Left ventricle myocardium inferior (tissue), 1 donor: ENCODE measurements at regions not wholly inside any gene's neighbourhood (a gene's known extent, or its start where the extent isn't known, plus 50 kb on each side); places are given as distances from the start of the nearest gene placed in this dataset.
"Not testable (repeated sequence)": the region's sequence is repeated elsewhere in the genome, so short reads cannot be mapped to it uniquely, and the experiment has no call there.

Source experiments
- DNase-seq: peaks from one replicate; pipeline ENCODE4 v3.0.0-alpha.2; 2020
- H3K27ac ChIP-seq: fragments of 200-600 bp; replicated peaks from 2 replicates; pipeline ENCODE4 v1.8.0; 2021
- H3K27me3 ChIP-seq: fragments of 200-600 bp; 2 replicates; pipeline ENCODE4 v1.8.0; 2021; ENCODE audit warnings: low read depth
- H3K36me3 ChIP-seq: fragments of 200-600 bp; 2 replicates; pipeline ENCODE4 v1.8.0; 2021
- H3K4me1 ChIP-seq: fragments of 200-600 bp; 2 replicates; pipeline ENCODE4 v1.8.0; 2021
- H3K4me3 ChIP-seq: fragments of 200-600 bp; 2 replicates; pipeline ENCODE4 v1.8.0; 2021; ENCODE audit warnings: mild to moderate bottlenecking, moderate library complexity
- H3K9me3 ChIP-seq: fragments of 200-600 bp; replicated peaks from 2 replicates; pipeline ENCODE4 v1.8.0; 2021
- intact Hi-C: fragments of 100-400 bp; cut with micrococcal nuclease; formaldehyde crosslinking; loops from one replicate; pipeline ENCODE4 v1.11.0; 2022
- TF ChIP-seq, protein P1 (sequence below): fragments of 200-600 bp; IDR thresholded peaks from 2 replicates; pipeline ENCODE4 v1.8.0; 2021; ENCODE audit warnings: antibody characterized with exemption, mild to moderate bottlenecking, borderline replicate concordance
- donor health status: DM: no; HTN: yes; CAD: no; lungs with severe emphysema.

DNA sequence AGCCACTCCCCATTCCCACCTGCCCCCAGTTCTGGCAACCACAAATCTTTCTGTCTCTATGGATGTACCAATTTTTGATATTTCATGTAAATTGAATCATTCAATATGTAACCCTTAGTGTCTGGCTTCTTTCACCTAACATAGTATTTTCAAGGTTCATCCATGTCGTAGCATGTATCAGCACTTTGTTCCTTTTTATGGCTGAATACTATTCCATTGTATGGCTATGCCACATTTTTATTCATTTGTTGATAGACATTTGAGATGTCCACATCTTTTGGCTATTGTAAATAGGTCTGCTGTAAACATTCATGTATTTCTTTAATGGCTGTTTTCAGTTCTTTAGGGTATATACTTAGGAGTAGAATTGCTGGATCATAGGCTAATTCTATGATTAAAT is 270.5 kb downstream of the FGFR2 start:
- no peak for DNase-seq
- no peaks in the 10 kb centered on the region for H3K4me1 ChIP-seq
- intact Hi-C loops = no loop called here
- no peak overlapping the region for H3K27ac ChIP-seq
- peaks cover 4% of the 10 kb centered on the region for H3K27me3 ChIP-seq
- H3K9me3 ChIP-seq = peaks cover 4% of the 10 kb centered on the region
- H3K4me3 ChIP-seq = no peak overlapping the region
- no peaks in the 10 kb centered on the region for H3K36me3 ChIP-seq
- TF ChIP-seq, protein P1, sequence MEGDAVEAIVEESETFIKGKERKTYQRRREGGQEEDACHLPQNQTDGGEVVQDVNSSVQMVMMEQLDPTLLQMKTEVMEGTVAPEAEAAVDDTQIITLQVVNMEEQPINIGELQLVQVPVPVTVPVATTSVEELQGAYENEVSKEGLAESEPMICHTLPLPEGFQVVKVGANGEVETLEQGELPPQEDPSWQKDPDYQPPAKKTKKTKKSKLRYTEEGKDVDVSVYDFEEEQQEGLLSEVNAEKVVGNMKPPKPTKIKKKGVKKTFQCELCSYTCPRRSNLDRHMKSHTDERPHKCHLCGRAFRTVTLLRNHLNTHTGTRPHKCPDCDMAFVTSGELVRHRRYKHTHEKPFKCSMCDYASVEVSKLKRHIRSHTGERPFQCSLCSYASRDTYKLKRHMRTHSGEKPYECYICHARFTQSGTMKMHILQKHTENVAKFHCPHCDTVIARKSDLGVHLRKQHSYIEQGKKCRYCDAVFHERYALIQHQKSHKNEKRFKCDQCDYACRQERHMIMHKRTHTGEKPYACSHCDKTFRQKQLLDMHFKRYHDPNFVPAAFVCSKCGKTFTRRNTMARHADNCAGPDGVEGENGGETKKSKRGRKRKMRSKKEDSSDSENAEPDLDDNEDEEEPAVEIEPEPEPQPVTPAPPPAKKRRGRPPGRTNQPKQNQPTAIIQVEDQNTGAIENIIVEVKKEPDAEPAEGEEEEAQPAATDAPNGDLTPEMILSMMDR = no peak

DNA sequence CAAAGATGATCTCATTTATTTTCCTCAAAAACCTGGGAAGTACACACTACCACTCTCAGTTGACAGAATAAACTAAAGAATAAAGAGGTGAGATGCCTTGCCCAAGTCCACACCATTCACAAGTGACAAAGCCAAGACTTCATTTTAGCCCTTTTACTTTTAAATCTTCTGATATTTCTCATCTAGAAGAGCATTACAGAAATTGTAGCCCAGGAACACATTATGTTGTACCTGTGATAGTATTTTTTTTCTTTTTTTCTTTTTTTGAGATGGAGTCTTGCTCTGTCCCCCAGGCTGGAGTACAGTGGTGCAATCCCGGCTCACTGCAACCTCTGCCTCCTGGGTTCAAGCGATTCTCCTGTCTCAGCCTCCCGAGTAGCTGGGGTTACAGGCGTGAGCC is 268.6 kb downstream of the FGFR2 start:
- H3K4me1 ChIP-seq, H3K4me3 ChIP-seq, intact Hi-C loops, H3K27me3 ChIP-seq, H3K36me3 ChIP-seq, H3K9me3 ChIP-seq, DNase-seq, H3K27ac ChIP-seq: not testable (repeated sequence)

DNA sequence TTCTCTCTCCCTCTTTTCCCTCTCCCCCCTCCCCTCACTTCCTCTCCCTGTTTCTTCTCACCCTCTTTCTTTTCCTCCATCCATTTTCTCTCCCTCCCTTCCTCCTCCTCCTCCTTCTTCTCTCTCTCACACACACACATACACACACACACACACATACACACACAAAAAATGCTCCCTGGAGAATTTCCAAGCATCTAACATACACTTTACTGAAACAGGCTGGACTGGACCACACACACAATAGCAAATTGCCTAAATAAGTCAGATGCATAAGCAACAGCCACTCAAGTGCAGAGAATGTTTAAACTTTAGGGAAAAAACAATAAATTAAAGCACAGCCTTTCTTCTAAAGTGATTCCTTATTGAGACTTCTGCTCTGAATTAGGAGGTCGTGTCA is 267.7 kb downstream of the FGFR2 start:
- Histone ChIP-seq H3K4me1 (no peaks in the 10 kb centered on the region), H3K4me3 (no peak overlapping the region), H3K27me3 (no peaks in the 10 kb centered on the region), H3K9me3 (peaks cover 4% of the 10 kb centered on the region), H3K27ac (no peak overlapping the region), H3K36me3 (no peaks in the 10 kb centered on the region)
- intact Hi-C loops = no loop called here
- no peak for DNase-seq
- TF ChIP-seq, protein P1 = no peak

DNA sequence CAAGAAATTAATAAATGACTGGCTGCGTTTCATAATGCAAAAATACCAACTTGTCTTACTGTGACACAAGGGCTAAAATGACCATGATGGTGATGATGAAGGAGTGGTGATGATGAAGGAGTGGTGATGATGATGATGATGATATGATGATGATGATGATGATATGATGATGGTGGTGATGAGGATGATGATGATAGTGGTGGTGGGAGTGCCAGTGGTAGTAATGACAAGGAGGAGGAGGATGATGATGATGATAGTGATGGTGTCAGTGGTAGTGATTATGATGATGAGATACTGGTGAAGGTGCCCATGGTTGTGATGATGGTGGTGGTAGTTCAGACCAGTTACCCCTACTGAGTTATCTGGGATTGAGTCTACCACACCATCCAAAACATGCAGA is 265.9 kb downstream of the FGFR2 start:
- DNase-seq = no peak
- H3K36me3 ChIP-seq = no peaks in the 10 kb centered on the region
- peaks cover 6% of the 10 kb centered on the region for H3K4me1 ChIP-seq
- peaks cover 4% of the 10 kb centered on the region for H3K9me3 ChIP-seq
- no peak overlapping the region for H3K27ac ChIP-seq
- H3K4me3 ChIP-seq = no peak overlapping the region
- TF ChIP-seq, protein P1 = no peak
- intact Hi-C loops = no loop called here
- H3K27me3 ChIP-seq = no peaks in the 10 kb centered on the region

DNA sequence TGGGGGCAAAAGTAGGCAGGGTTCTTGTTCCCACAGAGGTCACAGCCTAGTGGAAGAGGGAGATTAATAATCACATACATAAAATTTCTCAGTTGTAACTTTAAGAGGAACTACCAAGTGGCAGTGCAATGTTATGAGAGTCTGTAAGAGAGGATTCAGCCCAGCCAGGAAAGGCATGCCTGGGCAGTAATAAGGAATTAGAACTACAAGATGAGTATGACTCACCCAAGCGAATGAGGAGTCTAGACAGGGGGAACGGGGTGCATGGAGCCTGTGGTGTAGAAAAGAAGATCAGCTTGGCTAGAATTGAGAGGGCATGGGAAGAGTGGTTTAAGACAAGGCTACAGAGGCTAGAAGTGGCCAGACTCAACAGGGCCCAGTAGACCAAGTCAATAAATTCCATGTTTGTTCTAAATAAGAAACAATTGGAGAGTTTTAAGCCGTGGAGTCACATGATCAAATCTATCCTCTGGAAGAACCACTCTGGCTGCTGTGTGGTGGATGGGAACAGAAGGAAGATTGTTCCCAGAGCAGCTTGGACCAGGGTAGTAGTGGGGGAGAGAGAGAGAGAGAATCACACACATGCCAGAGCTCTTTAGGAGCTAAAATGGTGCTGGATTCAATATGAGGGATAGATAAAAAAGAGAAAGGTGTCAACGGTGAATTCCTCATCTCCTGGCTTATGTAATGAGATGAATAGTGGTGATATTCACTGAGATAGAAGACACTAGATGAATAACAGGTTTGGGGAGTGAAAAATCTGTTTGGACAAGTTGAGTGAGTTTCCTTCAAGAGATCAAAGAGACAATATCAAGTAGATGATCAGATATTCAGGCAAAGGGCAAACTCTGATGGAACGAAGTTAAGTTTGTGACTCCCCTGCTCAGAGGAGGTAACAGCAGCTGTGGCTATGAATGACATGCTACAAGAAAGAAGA is 265.1 kb downstream of the FGFR2 start:
- Histone ChIP-seq H3K36me3 (no peaks in the 10 kb centered on the region), H3K9me3 (no peaks in the 10 kb centered on the region), H3K4me3 (no peak overlapping the region), H3K4me1 (peaks cover 13% of the 10 kb centered on the region), H3K27ac (no peak overlapping the region), H3K27me3 (no peaks in the 10 kb centered on the region)
- intact Hi-C loops = no loop called here
- TF ChIP-seq, protein P1 = no peak
- no peak for DNase-seq

DNA sequence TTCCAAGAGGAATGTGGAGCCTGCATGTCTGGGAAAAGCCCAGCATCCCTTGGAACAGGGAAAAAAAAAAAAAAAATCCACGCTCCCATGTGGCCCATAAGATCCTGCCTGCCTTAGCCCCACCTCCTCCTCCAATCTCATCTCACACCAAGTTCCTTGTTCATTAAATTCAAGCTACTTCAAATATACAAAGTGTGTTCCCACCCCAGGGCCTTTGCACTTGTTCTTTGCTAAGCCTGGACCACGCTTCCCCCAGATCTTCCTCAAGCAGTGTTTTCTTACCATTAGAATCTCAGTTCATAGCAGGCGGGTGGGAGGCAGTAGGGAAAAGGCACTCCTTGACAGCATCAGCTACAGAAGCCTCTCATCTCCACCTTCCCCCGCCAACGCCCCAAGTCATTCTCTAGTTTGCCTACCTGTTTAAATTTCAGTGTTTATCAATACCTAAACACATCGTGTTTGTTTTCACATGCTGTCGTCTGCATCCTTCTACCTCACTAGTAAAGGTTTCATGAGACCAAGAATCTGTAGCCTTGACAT is 262.8 kb downstream of the FGFR2 start:
- intact Hi-C loops = no loop called here

More for the DNA sequence above, 262.8 kb downstream of the FGFR2 start:
- H3K4me1 ChIP-seq = peaks cover 19% of the 10 kb centered on the region
- H3K36me3 ChIP-seq = no peaks in the 10 kb centered on the region
- no peaks in the 10 kb centered on the region for H3K27me3 ChIP-seq
- H3K4me3 ChIP-seq = no peak overlapping the region
- no peaks in the 10 kb centered on the region for H3K9me3 ChIP-seq
- TF ChIP-seq, protein P1 = no peak
- no peak overlapping the region for H3K27ac ChIP-seq
- DNase-seq = no peak
